Lower leg skin (tissue), 4 donors: ENCODE measurements at regions not wholly inside any gene's neighbourhood (a gene's known extent, or its start where the extent isn't known, plus 50 kb on each side); places are given as distances from the start of the nearest gene placed in this dataset.

Source experiments
- DNase-seq, 2 donors: peaks; one replicate each; pipeline ENCODE4 v3.0.0-alpha.2; 2019; ENCODE audit warnings: low spot score in 2 of 2
- H3K4me3 ChIP-seq: fragments of 200-600 bp; sonication (generic); 2 replicates; pipeline ENCODE4 v1.5.1; 2017; ENCODE audit warnings: mild to moderate bottlenecking, low read depth; ENCODE audit not compliant: poor library complexity, severe bottlenecking
- CTCF ChIP-seq, 3 donors: fragments of 450-650 bp; IDR thresholded peaks; one replicate each; pipeline ENCODE4 v1.5.1; 2016; ENCODE audit warnings: antibody characterized with exemption in 3 of 3, mild to moderate bottlenecking in 3 of 3, moderate library complexity in 2 of 3
- POLR2A ChIP-seq, 2 donors: fragments of 450-650 bp; IDR thresholded peaks; one replicate each; pipeline ENCODE4 v1.6.1; 2016 to 2017; ENCODE audit warnings: antibody characterized with exemption in 2 of 2, mild to moderate bottlenecking in 1 of 2, moderate library complexity in 1 of 2
- WGBS, 2 donors: methylation state at CpG; one replicate each; pipeline ENCODE4 v1.1.5; 2018; 5-methylcytosine and 5-hydroxymethylcytosine counted together
- intact Hi-C: fragments of 100-400 bp; cut with DNase I; formaldehyde crosslinking; loops from one replicate; pipeline ENCODE4 v1.15.0; 2023; ENCODE audit warnings: low total_unique reads

GRCh38 chr2:139123795-139124194 lies 343.6 kb upstream of the NXPH2 start:
- no peak for DNase-seq
- no peak for TF ChIP-seq POLR2A (IDR thresholded peaks at IDR 0.05)
- TF ChIP-seq CTCF (IDR thresholded peaks at IDR 0.05) = no peak
- no peak overlapping the region for H3K4me3 ChIP-seq
- intact Hi-C loops = no loop called here
- 83 to 90% methylated on average over 1 of the region's 1 CpG for WGBS, 2 donors

GRCh38 chr2:139122711-139123158 lies 342.5 kb upstream of the NXPH2 start:
- no peak for TF ChIP-seq CTCF (IDR thresholded peaks at IDR 0.05)
- no peak for TF ChIP-seq POLR2A (IDR thresholded peaks at IDR 0.05)
- WGBS, 2 donors = 68 to 74% methylated on average over 7 of the region's 7 CpGs
- H3K4me3 ChIP-seq = no peak overlapping the region
- no peak for DNase-seq
- intact Hi-C loops = no loop called here

GRCh38 chr2:139099721-139100120 lies 319.5 kb upstream of the NXPH2 start:
- no peak overlapping the region for H3K4me3 ChIP-seq
- 33 to 83% methylated on average over 1 of the region's 1 CpG for WGBS, 2 donors
- no peak for DNase-seq
- intact Hi-C loops = no loop called here
- no peak for TF ChIP-seq POLR2A (IDR thresholded peaks at IDR 0.05)
- no peak for TF ChIP-seq CTCF (IDR thresholded peaks at IDR 0.05)

GRCh38 chr2:139098961-139099360 lies 318.8 kb upstream of the NXPH2 start:
- no peak for DNase-seq
- no peak for TF ChIP-seq CTCF (IDR thresholded peaks at IDR 0.05)
- TF ChIP-seq POLR2A (IDR thresholded peaks at IDR 0.05) = no peak
- no peak overlapping the region for H3K4me3 ChIP-seq
- intact Hi-C loops = no loop called here
- 76 to 83% methylated on average over 2 of the region's 2 CpGs for WGBS, 2 donors

- DNase-seq = no peak
- intact Hi-C loops = no loop called here
- no peak for TF ChIP-seq POLR2A (IDR thresholded peaks at IDR 0.05)
- TF ChIP-seq CTCF (IDR thresholded peaks at IDR 0.05) = no peak
- H3K4me3 ChIP-seq = no peak overlapping the region
These were observed 302.9 kb upstream of the NXPH2 start for GRCh38 chr2:139083121-139083520.

- intact Hi-C loops = no loop called here
- H3K4me3 ChIP-seq = no peak overlapping the region
- no peak for TF ChIP-seq CTCF (IDR thresholded peaks at IDR 0.05)
- no peak for TF ChIP-seq POLR2A (IDR thresholded peaks at IDR 0.05)
- DNase-seq = no peak
These were observed 300.1 kb upstream of the NXPH2 start for GRCh38 chr2:139080244-139080643.
